Epithelial cell of proximal tubule (primary cell): ENCODE measurements at regions not wholly inside any gene's neighbourhood (a gene's known extent, or its start where the extent isn't known, plus 50 kb on each side); places are given as distances from the start of the nearest gene placed in this dataset.

Source experiments
- DNase-seq: peaks from one replicate; pipeline ENCODE4 v3.0.0-alpha.2; 2011; ENCODE audit warnings: low read depth
- H3K4me3 ChIP-seq: 2 replicates; pipeline ENCODE4 v1.5.1; 2011; ENCODE audit warnings: low read depth, mild to moderate bottlenecking, low read length
- CTCF ChIP-seq: conservative IDR thresholded peaks from 2 replicates; pipeline ENCODE4 v1.5.1; 2012; ENCODE audit warnings: low read depth, mild to moderate bottlenecking, low read length

DNA sequence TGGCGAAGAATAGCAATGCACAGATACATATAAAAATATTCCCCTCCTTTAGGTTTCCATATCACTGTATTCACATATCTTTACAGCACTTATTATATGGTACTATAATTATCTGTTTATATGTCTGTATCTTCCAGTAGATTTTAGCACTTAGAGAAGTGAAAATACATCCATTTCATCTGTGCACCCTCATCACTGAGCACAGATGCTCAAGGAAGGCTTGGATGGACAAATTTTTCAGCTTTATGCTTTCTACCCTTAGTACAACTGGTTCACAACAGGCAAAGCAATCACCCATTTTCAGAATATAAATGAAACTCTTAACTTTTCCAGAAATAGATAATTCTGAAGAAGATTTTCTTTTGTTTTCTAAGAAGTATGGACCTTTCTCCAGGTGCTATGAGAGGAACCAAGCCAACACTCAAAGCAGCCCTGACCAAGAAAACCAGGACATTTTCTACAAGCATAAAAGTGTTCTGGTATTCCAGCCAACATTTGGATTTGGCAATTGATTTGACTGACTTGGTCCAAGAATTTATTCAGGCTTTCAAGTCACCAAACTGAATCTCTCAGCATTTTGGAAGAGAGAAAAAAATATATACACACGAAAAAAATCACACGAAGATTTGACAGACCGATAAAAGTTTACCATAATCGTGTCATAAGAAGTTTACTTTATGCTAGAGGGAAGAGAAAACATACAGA is 170.2 kb upstream of the CD180 start:
- DNase-seq: no peak
- TF ChIP-seq CTCF: no peak
- no peak overlapping the region for H3K4me3 ChIP-seq

- no peak overlapping the region for H3K4me3 ChIP-seq
- no peak for TF ChIP-seq CTCF
- DNase-seq: no peak
Observed at GRCh38 chr5:67366276-67366675, 169.7 kb upstream of the CD180 start.

GRCh38 chr5:67364381-67364970 is 167.9 kb upstream of the CD180 start:
- TF ChIP-seq CTCF: no peak
- no peak for DNase-seq
- H3K4me3 ChIP-seq: no peak overlapping the region

DNA sequence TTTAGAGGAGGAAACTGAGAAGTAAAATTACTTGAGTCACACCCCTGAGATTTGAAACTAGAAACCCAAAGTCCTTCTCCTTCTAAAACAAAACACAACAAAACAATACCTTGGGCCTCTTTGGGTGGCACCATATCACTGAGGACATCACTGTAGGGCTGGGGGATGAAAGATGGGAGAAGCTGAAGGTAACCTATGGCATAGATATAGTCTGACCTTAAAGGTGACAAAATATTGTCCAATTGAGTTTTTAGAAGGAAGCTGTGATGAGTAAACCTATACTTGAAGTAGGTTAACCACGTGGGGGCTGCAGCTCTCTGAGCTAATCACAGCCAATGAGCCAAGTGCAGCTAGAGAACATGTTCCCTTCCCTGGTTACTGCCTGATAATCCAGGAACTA is 167.4 kb upstream of the CD180 start:
- no peak overlapping the region for H3K4me3 ChIP-seq
- no peak for DNase-seq
- no peak for TF ChIP-seq CTCF

DNA sequence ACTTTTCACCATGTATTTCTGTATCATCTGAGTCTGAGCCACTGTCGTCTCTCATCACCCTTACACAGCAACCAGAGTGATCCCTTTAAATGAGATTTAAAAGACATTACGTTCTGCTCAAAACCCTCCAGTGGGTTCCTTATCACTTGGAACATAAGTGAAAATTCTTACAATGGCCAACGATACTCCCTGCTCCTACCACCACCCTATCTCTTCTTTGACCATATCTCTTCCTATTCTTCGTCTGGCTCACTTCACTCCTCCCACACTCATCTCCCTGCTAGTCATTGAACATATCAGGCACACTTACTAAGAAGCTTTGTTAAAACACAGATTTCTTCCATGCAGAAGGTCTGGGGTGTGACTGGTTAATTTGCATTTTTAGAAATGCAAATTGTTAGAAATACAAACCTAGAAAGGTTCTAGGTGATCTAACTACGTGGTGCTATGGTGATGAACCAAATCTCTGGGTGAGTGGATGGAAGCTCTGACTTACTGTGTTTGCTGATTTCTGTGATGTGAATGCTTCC is 166.6 kb upstream of the CD180 start:
- no peak for TF ChIP-seq CTCF
- no peak for DNase-seq
- no peak overlapping the region for H3K4me3 ChIP-seq

- no peak for TF ChIP-seq CTCF
- DNase-seq: peak; percentile 13
- H3K4me3 ChIP-seq: no peak overlapping the region
Observed at GRCh38 chr5:67361932-67362729, 165.5 kb upstream of the CD180 start.
